IMR-90 (cell line): ENCODE measurements at regions not wholly inside any gene's neighbourhood (a gene's known extent, or its start where the extent isn't known, plus 50 kb on each side); places are given as distances from the start of the nearest gene placed in this dataset.

Source experiments
- ATAC-seq: fragments of 200-7000 bp; cut with Tn5 transposase; 2 replicates; pipeline ENCODE4 v1.9.1; 2020; ENCODE audit warnings: low read depth, mild to moderate bottlenecking, moderate library complexity
- BruUV-seq: library from RNA; stranded (reverse); fragments of 400-500 nt; replicated peaks from 2 replicates; lab custom pipeline; 2021; lab: Mats Ljungman, UMichigan
- CTCF ChIA-PET: fragments of 300-600 bp; formaldehyde crosslinking; extraction: SDS; loops from one replicate; lab custom pipeline; 2021; ENCODE audit warnings: antibody characterized with exemption; lab: Yijun Ruan, JAX
- POLR2A ChIA-PET: fragments of 300-600 bp; sonication (Branson Sonifier 250); formaldehyde crosslinking; loops from one replicate; lab custom pipeline; 2022; ENCODE audit warnings: antibody characterized with exemption; ENCODE audit not compliant: unreplicated experiment; lab: Charles Lee
- DNase-seq: peaks from one replicate; pipeline ENCODE4 v3.0.0; 2013
- H2AFZ ChIP-seq: replicated peaks from 2 replicates; pipeline ENCODE3; 2013; ENCODE audit warnings: low read length, mild to moderate bottlenecking; ENCODE audit not compliant: poor library complexity
- H2AK5ac ChIP-seq: 2 replicates; pipeline ENCODE4 v1.6.1; 2013; ENCODE audit warnings: low read depth, low read length, inconsistent platforms
- H2AK9ac ChIP-seq: replicated peaks from 2 replicates; pipeline ENCODE3; 2013; ENCODE audit warnings: mild to moderate bottlenecking, low read depth, low read length, moderate library complexity; ENCODE audit not compliant: poor library complexity
- H2BK120ac ChIP-seq: 2 replicates; pipeline ENCODE4 v1.6.1; 2013; ENCODE audit warnings: low read depth, low read length, inconsistent platforms
- H2BK15ac ChIP-seq: 3 replicates; pipeline ENCODE4 v1.6.1; 2013; ENCODE audit warnings: low read depth, low read length, inconsistent platforms
- H2BK20ac ChIP-seq: 2 replicates; pipeline ENCODE4 v1.6.1; 2013; ENCODE audit warnings: low read depth, mild to moderate bottlenecking, inconsistent platforms, low read length, moderate library complexity
- H2BK5ac ChIP-seq: 2 replicates; pipeline ENCODE4 v1.6.1; 2013; ENCODE audit warnings: mild to moderate bottlenecking, low read depth, low read length, inconsistent platforms; ENCODE audit not compliant: poor library complexity, severe bottlenecking
- H3K14ac ChIP-seq: replicated peaks from 2 replicates; pipeline ENCODE4 v1.6.1; 2013; ENCODE audit warnings: low read depth, low read length, inconsistent platforms
- H3K18ac ChIP-seq: 2 replicates; pipeline ENCODE4 v1.6.1; 2013; ENCODE audit warnings: low read depth, low read length, control low read depth
- H3K23ac ChIP-seq: 2 replicates; pipeline ENCODE4 v1.6.1; 2013; ENCODE audit warnings: low read depth, low read length, inconsistent platforms
- H3K27ac ChIP-seq: 2 replicates; pipeline ENCODE4 v1.5.1; 2013; ENCODE audit warnings: mild to moderate bottlenecking, control low read depth, low read length; ENCODE audit not compliant: insufficient read depth
- H3K27me3 ChIP-seq: 2 replicates; pipeline ENCODE4 v1.6.1; 2013; ENCODE audit warnings: low read length; ENCODE audit not compliant: control insufficient read depth, insufficient read depth
- H3K36me3 ChIP-seq: 2 replicates; pipeline ENCODE4 v1.6.1; 2013; ENCODE audit warnings: low read length, mixed read lengths; ENCODE audit not compliant: control insufficient read depth, insufficient read depth
- H3K4ac ChIP-seq: 2 replicates; pipeline ENCODE4 v1.6.1; 2013; ENCODE audit warnings: low read depth, low read length, inconsistent platforms
- H3K4me1 ChIP-seq: 2 replicates; pipeline ENCODE4 v1.6.1; 2013; ENCODE audit warnings: low read length, mixed read lengths; ENCODE audit not compliant: control insufficient read depth, insufficient read depth
- H3K4me2 ChIP-seq: 2 replicates; pipeline ENCODE4 v1.6.1; 2013; ENCODE audit warnings: low read depth, mild to moderate bottlenecking, control low read depth, low read length, moderate library complexity
- H3K4me3 ChIP-seq: 2 replicates; pipeline ENCODE4 v1.5.1; 2013; ENCODE audit warnings: low read depth, mild to moderate bottlenecking, control low read depth, low read length, moderate library complexity; ENCODE audit not compliant: insufficient read depth
- H3K56ac ChIP-seq: 2 replicates; pipeline ENCODE4 v1.6.1; 2013; ENCODE audit warnings: low read length, inconsistent platforms; ENCODE audit not compliant: insufficient read depth; ENCODE audit errors: extremely low read depth
- H3K79me1 ChIP-seq, 2 experiments: 2 replicates each; pipeline ENCODE4 v1.6.1; 2013; ENCODE audit warnings: low read length in 2 of 2, inconsistent platforms in 1 of 2, low read depth in 1 of 2
- H3K9ac ChIP-seq: 2 replicates; pipeline ENCODE4 v1.6.1; 2013; ENCODE audit warnings: low read depth, low read length, control low read depth
- H3K9me1 ChIP-seq: 2 replicates; pipeline ENCODE4 v1.6.1; 2013; ENCODE audit warnings: low read length, inconsistent platforms; ENCODE audit not compliant: insufficient read depth
- H3K9me3 ChIP-seq: 2 replicates; pipeline ENCODE4 v1.6.1; 2013; ENCODE audit warnings: low read length; ENCODE audit not compliant: control insufficient read depth, insufficient read depth
- H4K20me1 ChIP-seq: 2 replicates; pipeline ENCODE4 v1.6.1; 2013; ENCODE audit warnings: low read length, inconsistent platforms; ENCODE audit not compliant: insufficient read depth
- H4K5ac ChIP-seq: 2 replicates; pipeline ENCODE4 v1.6.1; 2013; ENCODE audit warnings: mild to moderate bottlenecking, low read depth, low read length, control low read depth
- H4K8ac ChIP-seq, 2 experiments: 2 replicates each; pipeline ENCODE4 v1.6.1; 2013; ENCODE audit warnings: low read depth in 2 of 2, low read length in 2 of 2, control low read depth in 1 of 2, inconsistent platforms in 1 of 2
- H4K91ac ChIP-seq: 2 replicates; pipeline ENCODE4 v1.6.1; 2013; ENCODE audit warnings: low read depth, low read length, inconsistent platforms; ENCODE audit not compliant: insufficient read depth
- CHD1 ChIP-seq: IDR thresholded peaks from 2 replicates; pipeline ENCODE4 v1.6.1; 2012; ENCODE audit warnings: low read depth, low read length, improper control_type of control experiment
- CTCF ChIP-seq: conservative IDR thresholded peaks from 2 replicates; pipeline ENCODE4 v1.5.1; 2012; ENCODE audit warnings: mild to moderate bottlenecking, low read depth, low read length, improper control_type of control experiment
- ELK1 ChIP-seq: fragments of 150-350 bp; IDR thresholded peaks from 2 replicates; pipeline ENCODE4 v1.6.1; 2016; ENCODE audit warnings: low read depth, mild to moderate bottlenecking, low read length, moderate library complexity, borderline replicate concordance
- FOS ChIP-seq: fragments of 150-350 bp; IDR thresholded peaks from 2 replicates; pipeline ENCODE4 v1.6.1; 2016; ENCODE audit warnings: low read depth, low read length
- MAFK ChIP-seq: IDR thresholded peaks from 2 replicates; pipeline ENCODE4 v1.6.1; 2012; ENCODE audit warnings: low read depth, low read length, improper control_type of control experiment
- MAZ ChIP-seq: IDR thresholded peaks from 2 replicates; pipeline ENCODE4 v1.6.1; 2012; ENCODE audit warnings: low read depth, mild to moderate bottlenecking, low read length, improper control_type of control experiment, moderate library complexity, borderline replicate concordance
- MXI1 ChIP-seq: IDR thresholded peaks from 2 replicates; pipeline ENCODE4 v1.6.1; 2012; ENCODE audit warnings: low read depth, mild to moderate bottlenecking, low read length, moderate library complexity, borderline replicate concordance
- RAD21 ChIP-seq: IDR thresholded peaks from 2 replicates; pipeline ENCODE4 v1.6.1; 2012; ENCODE audit warnings: low read length, improper control_type of control experiment
- SMC3 ChIP-seq: fragments of 150-350 bp; IDR thresholded peaks from 2 replicates; pipeline ENCODE4 v1.6.1; 2016; ENCODE audit warnings: low read depth, mild to moderate bottlenecking, antibody characterized with exemption, low read length, moderate library complexity
- dilution Hi-C: fragments of 300-500 bp; cut with HindIII; formaldehyde crosslinking; loops from one replicate; pipeline ENCODE4 v1.14.3; 2018; ENCODE audit warnings: low sequenced_read_pairs; ENCODE audit not compliant: unreplicated experiment
- in situ Hi-C: fragments of 300-500 bp; cut with MboI; formaldehyde crosslinking; loops from 3 replicates; pipeline ENCODE4 v1.14.3; 2019; ENCODE audit warnings: low sequenced_read_pairs, inconsistent platforms, mixed read lengths
- intact Hi-C: fragments of 100-400 bp; cut with micrococcal nuclease; formaldehyde crosslinking; loops from 2 replicates; pipeline ENCODE4 v1.10.0; 2022

GRCh38 chr12:38389614-38390013 lies 73.0 kb downstream of the ALG10B start:
- no TSS peak for BruUV-seq
- H3K4me2 ChIP-seq, result no peak overlapping the region
- no peak overlapping the region for H3K18ac ChIP-seq
- H3K27ac ChIP-seq, result no peak overlapping the region
- H3K36me3 ChIP-seq, result no peaks in the 10 kb centered on the region
- H3K9me3 ChIP-seq, result peaks cover 9% of the 10 kb centered on the region; the same call in 1 of the 2 replicates
- TF ChIP-seq SMC3 (no peak), MAFK (no peak), MXI1 (no peak), ELK1 (no peak), MAZ (no peak), FOS (no peak), RAD21 (no peak), CTCF (no peak), CHD1 (no peak)
- H4K5ac ChIP-seq, result no peak overlapping the region
- no peak overlapping the region for H3K14ac ChIP-seq
- H2BK20ac ChIP-seq, result no peak overlapping the region
- no peak overlapping the region for H3K56ac ChIP-seq
- DNase-seq (no peak), ATAC-seq (no peak)
- H3K4ac ChIP-seq, result no peak overlapping the region
- H2AK5ac ChIP-seq, result no peak overlapping the region
- H2AK9ac ChIP-seq, result no peak overlapping the region
- H4K91ac ChIP-seq, result no peak overlapping the region
- intact Hi-C loops (no loop called here), dilution Hi-C loops (no loop called here), in situ Hi-C loops (no loop called here)
- no peaks in the 10 kb centered on the region for H3K79me1 ChIP-seq
- H2BK5ac ChIP-seq, result no peak overlapping the region
- no peak overlapping the region for H3K4me3 ChIP-seq
- no peak overlapping the region for H3K9ac ChIP-seq
- POLR2A ChIA-PET, result no interaction called here
- no peak overlapping the region for H4K8ac ChIP-seq
- H3K4me1 ChIP-seq, result no peaks in the 10 kb centered on the region
- H3K23ac ChIP-seq, result no peak overlapping the region
- no peaks in the 10 kb centered on the region for H3K27me3 ChIP-seq
- H4K20me1 ChIP-seq, result no peaks in the 10 kb centered on the region
- no peak overlapping the region for H2BK120ac ChIP-seq
- CTCF ChIA-PET, result no interaction called here
- H3K9me1 ChIP-seq, result no peaks in the 10 kb centered on the region
- no peak overlapping the region for H2BK15ac ChIP-seq
- H2AFZ ChIP-seq, result no peak overlapping the region
